Uterus (tissue), 3 donors: ENCODE measurements at regions not wholly inside any gene's neighbourhood (a gene's known extent, or its start where the extent isn't known, plus 50 kb on each side); places are given as distances from the start of the nearest gene placed in this dataset.

ENCODE experiments used
- DNase-seq, 2 donors: peaks; one replicate each; pipeline ENCODE4 v3.0.0-alpha.2; 2019 to 2020
- H3K27ac ChIP-seq, 2 donors: fragments of 200-600 bp; sonication (generic); 1 replicate in 1 of 2; 2 replicates in 1 of 2; pipeline ENCODE4 v1.5.1; 2016 to 2018
- H3K27me3 ChIP-seq, 2 donors: fragments of 200-600 bp; sonication (generic); one replicate each; pipeline ENCODE4 v1.5.1; 2018 to 2019; ENCODE audit warnings: control low read depth in 1 of 2
- H3K36me3 ChIP-seq, 2 donors: fragments of 200-600 bp; sonication (generic); one replicate each; pipeline ENCODE4 v1.5.1; 2019; ENCODE audit warnings: control low read depth in 1 of 2
- H3K4me1 ChIP-seq, 2 donors: fragments of 200-600 bp; sonication (generic); one replicate each; pipeline ENCODE4 v1.5.1; 2018 to 2019; ENCODE audit warnings: control low read depth in 1 of 2
- H3K4me3 ChIP-seq, 2 donors: fragments of 200-600 bp; sonication (generic); 1 replicate in 1 of 2; 2 replicates in 1 of 2; pipeline ENCODE4 v1.5.1; 2018 to 2019; ENCODE audit warnings: mild to moderate bottlenecking in 1 of 2
- H3K9me3 ChIP-seq, 2 donors: fragments of 200-600 bp; sonication (generic); one replicate each; pipeline ENCODE4 v1.5.1; 2019; ENCODE audit warnings: control low read depth in 1 of 2
- CTCF ChIP-seq, 4 experiments: fragments of 200-600 bp in 2 of 4; fragments of 450-650 bp in 2 of 4; sonication (generic) in 2 of 4; IDR thresholded peaks; one replicate each; pipeline ENCODE4 v1.5.1; 2016 to 2019; ENCODE audit warnings: antibody characterized with exemption in 4 of 4, mild to moderate bottlenecking in 2 of 4, moderate library complexity in 1 of 4
- POLR2A ChIP-seq, 2 donors: fragments of 450-650 bp; IDR thresholded peaks; one replicate each; pipeline ENCODE4 v1.6.1; 2016; ENCODE audit warnings: antibody characterized with exemption in 2 of 2, mild to moderate bottlenecking in 1 of 2, moderate library complexity in 1 of 2
- intact Hi-C: fragments of 100-400 bp; cut with DNase I; formaldehyde crosslinking; loops from one replicate; pipeline ENCODE4 v1.15.1; 2023; ENCODE audit warnings: low total_unique reads
- donor health status: DM: yes; HTN: yes; CAD: no.

GRCh38 chr20:63118303-63119120 lies 97.4 kb downstream of the YTHDF1 start:
- no peak for TF ChIP-seq POLR2A (IDR thresholded peaks at IDR 0.05)
- no peak for TF ChIP-seq CTCF (IDR thresholded peaks at IDR 0.05)
- intact Hi-C loops = no loop called here
- DNase-seq = no peak
- no peaks in the 10 kb centered on the region for H3K4me1 ChIP-seq
- no peaks in the 10 kb centered on the region for H3K27me3 ChIP-seq
- no peaks in the 10 kb centered on the region for H3K9me3 ChIP-seq
- no peak overlapping the region for H3K4me3 ChIP-seq
- H3K36me3 ChIP-seq = no peaks in the 10 kb centered on the region
- no peak overlapping the region for H3K27ac ChIP-seq

- intact Hi-C loops = no loop called here
- no peaks in the 10 kb centered on the region for H3K4me1 ChIP-seq
- no peak overlapping the region for H3K27ac ChIP-seq
- no peaks in the 10 kb centered on the region for H3K36me3 ChIP-seq
- TF ChIP-seq CTCF (IDR thresholded peaks at IDR 0.05) (no peak), POLR2A (IDR thresholded peaks at IDR 0.05) (no peak)
- no peaks in the 10 kb centered on the region for H3K9me3 ChIP-seq
- no peak overlapping the region for H3K4me3 ChIP-seq
- H3K27me3 ChIP-seq = no peaks in the 10 kb centered on the region
- DNase-seq = no peak
Measured at GRCh38 chr20:63117661-63118302, 98.1 kb downstream of the YTHDF1 start.

- no peak for TF ChIP-seq POLR2A (IDR thresholded peaks at IDR 0.05)
- no peak for TF ChIP-seq CTCF (IDR thresholded peaks at IDR 0.05)
- no peak for DNase-seq
- no peaks in the 10 kb centered on the region for H3K4me1 ChIP-seq
- H3K4me3 ChIP-seq = no peak overlapping the region
- no peak overlapping the region for H3K27ac ChIP-seq
- intact Hi-C loops = no loop called here
- H3K27me3 ChIP-seq = no peaks in the 10 kb centered on the region
- no peaks in the 10 kb centered on the region for H3K9me3 ChIP-seq
- no peaks in the 10 kb centered on the region for H3K36me3 ChIP-seq
Measured at GRCh38 chr20:63117151-63117550, 98.8 kb downstream of the YTHDF1 start.

GRCh38 chr20:63116412-63117106 lies 99.4 kb downstream of the YTHDF1 start:
- no peaks in the 10 kb centered on the region for H3K27me3 ChIP-seq
- H3K36me3 ChIP-seq = no peaks in the 10 kb centered on the region
- intact Hi-C loops = no loop called here
- TF ChIP-seq POLR2A (IDR thresholded peaks at IDR 0.05) (no peak), CTCF (IDR thresholded peaks at IDR 0.05) (no peak)
- H3K9me3 ChIP-seq = no peaks in the 10 kb centered on the region
- H3K27ac ChIP-seq = no peak overlapping the region
- no peak overlapping the region for H3K4me3 ChIP-seq
- no peaks in the 10 kb centered on the region for H3K4me1 ChIP-seq
- no peak for DNase-seq
